Adrenal gland (tissue), 9 donors: ENCODE measurements at regions not wholly inside any gene's neighbourhood (a gene's known extent, or its start where the extent isn't known, plus 50 kb on each side); places are given as distances from the start of the nearest gene placed in this dataset.

Experiments
- DNase-seq, 7 donors: peaks; one replicate each; pipeline ENCODE4 v3.0.0-alpha.2; 2019 to 2020
- H3K27ac ChIP-seq, 5 donors: fragments of 200-600 bp; sonication (generic) in 4 of 5; 1 replicate in 3 of 5; 2 replicates in 2 of 5; pipeline versions ENCODE4 v1.5.1 to v1.8.0; 2016 to 2020; ENCODE audit warnings: mild to moderate bottlenecking in 1 of 5
- H3K27me3 ChIP-seq: fragments of 200-600 bp; 2 replicates; pipeline ENCODE4 v1.8.0; 2021
- H3K36me3 ChIP-seq, 2 donors: fragments of 200-600 bp; replicated peaks in 1 of 2; 1 replicate in 1 of 2; 2 replicates in 1 of 2; pipeline versions ENCODE4 v1.5.1 to v1.8.0; 2018 to 2022
- H3K4me1 ChIP-seq, 2 donors: fragments of 200-600 bp; replicated peaks in 1 of 2; 1 replicate in 1 of 2; 2 replicates in 1 of 2; pipeline versions ENCODE4 v1.5.1 to v1.8.0; 2018 to 2021
- H3K4me3 ChIP-seq, 4 donors: fragments of 200-600 bp; sonication (generic) in 3 of 4; one replicate each; pipeline ENCODE4 v1.5.1; 2016 to 2018
- H3K9me3 ChIP-seq, 3 donors: fragments of 200-600 bp; sonication (generic) in 1 of 3; replicated peaks in 1 of 3; 1 replicate in 2 of 3; 2 replicates in 1 of 3; pipeline versions ENCODE4 v1.5.1 to v1.8.0; 2016 to 2021
- POLR2A ChIP-seq, 2 donors: fragments of 450-650 bp; IDR thresholded peaks; one replicate each; pipeline ENCODE4 v1.6.1; 2017; ENCODE audit warnings: antibody characterized with exemption in 2 of 2, mild to moderate bottlenecking in 2 of 2, moderate library complexity in 1 of 2
- WGBS, 4 donors: extraction: QIAGEN DNeasy Blood & Tissue Kit in 2 of 4; methylation state at CpG; one replicate each; pipeline versions ENCODE4 v1.1.5 to v1.1.7; 2013 to 2017; 5-methylcytosine and 5-hydroxymethylcytosine counted together
- intact Hi-C, 2 donors: fragments of 100-400 bp; cut with DNase I; formaldehyde crosslinking; loops; one replicate each; pipeline versions ENCODE4 v1.14.1 to v1.15.0; 2022 to 2023
- TF ChIP-seq, protein P1 (sequence below), 6 experiments: fragments of 450-650 bp in 4 of 6; fragments of 200-600 bp in 2 of 6; sonication (generic) in 1 of 6; IDR thresholded peaks; 1 replicate in 5 of 6; 2 replicates in 1 of 6; pipeline versions ENCODE4 v1.5.1 to v1.8.0; 2016 to 2021; ENCODE audit warnings: antibody characterized with exemption in 6 of 6, mild to moderate bottlenecking in 2 of 6, moderate library complexity in 1 of 6
- donor health status: healthy with polysubstance abuse.
- donor health status: Bipolar disorder and iron deficiency.
- donor health status: DM: yes; HTN: yes; CAD: no.
- donor health status: DM: no; HTN: no; CAD: no.
- donor health status: DM: no; HTN: no; CAD: no.

DNA sequence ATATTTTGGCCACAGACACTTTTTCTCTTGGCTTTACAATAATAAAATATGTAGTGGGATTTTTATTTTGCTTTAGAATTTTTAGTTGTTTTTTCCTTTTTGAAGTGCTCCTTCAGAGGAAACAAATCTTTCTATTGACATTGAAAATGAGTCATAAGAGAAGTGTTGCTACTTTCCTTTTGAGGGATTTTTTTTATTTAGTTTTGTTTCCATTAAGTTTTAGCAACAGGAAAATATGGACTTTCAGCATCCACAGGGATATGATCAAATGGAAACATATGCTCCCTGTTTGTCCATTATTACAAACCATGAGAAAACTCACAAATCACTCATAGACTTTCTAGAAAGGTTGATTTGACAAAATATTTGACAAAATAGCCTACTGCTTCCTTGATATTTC is 65.3 kb upstream of the BMP2 start:
- H3K27ac ChIP-seq = no peak overlapping the region
- H3K27me3 ChIP-seq = no peaks in the 10 kb centered on the region
- H3K4me1 ChIP-seq = peaks cover 0 to 7% of the 10 kb centered on the region in 2 donors
- H3K9me3 ChIP-seq = no peaks in the 10 kb centered on the region
- H3K36me3 ChIP-seq = no peaks in the 10 kb centered on the region
- TF ChIP-seq, protein P1, sequence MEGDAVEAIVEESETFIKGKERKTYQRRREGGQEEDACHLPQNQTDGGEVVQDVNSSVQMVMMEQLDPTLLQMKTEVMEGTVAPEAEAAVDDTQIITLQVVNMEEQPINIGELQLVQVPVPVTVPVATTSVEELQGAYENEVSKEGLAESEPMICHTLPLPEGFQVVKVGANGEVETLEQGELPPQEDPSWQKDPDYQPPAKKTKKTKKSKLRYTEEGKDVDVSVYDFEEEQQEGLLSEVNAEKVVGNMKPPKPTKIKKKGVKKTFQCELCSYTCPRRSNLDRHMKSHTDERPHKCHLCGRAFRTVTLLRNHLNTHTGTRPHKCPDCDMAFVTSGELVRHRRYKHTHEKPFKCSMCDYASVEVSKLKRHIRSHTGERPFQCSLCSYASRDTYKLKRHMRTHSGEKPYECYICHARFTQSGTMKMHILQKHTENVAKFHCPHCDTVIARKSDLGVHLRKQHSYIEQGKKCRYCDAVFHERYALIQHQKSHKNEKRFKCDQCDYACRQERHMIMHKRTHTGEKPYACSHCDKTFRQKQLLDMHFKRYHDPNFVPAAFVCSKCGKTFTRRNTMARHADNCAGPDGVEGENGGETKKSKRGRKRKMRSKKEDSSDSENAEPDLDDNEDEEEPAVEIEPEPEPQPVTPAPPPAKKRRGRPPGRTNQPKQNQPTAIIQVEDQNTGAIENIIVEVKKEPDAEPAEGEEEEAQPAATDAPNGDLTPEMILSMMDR (IDR thresholded peaks at IDR 0.05) = no peak
- no peak for TF ChIP-seq POLR2A (IDR thresholded peaks at IDR 0.05)
- H3K4me3 ChIP-seq = no peak overlapping the region
- DNase-seq = no peak
- intact Hi-C loops = loop anchor here in 1 of 2 donors (10.0 kb wide), 1 partner anchor 57 kb away; no protein-coding TSS in a partner anchor

DNA sequence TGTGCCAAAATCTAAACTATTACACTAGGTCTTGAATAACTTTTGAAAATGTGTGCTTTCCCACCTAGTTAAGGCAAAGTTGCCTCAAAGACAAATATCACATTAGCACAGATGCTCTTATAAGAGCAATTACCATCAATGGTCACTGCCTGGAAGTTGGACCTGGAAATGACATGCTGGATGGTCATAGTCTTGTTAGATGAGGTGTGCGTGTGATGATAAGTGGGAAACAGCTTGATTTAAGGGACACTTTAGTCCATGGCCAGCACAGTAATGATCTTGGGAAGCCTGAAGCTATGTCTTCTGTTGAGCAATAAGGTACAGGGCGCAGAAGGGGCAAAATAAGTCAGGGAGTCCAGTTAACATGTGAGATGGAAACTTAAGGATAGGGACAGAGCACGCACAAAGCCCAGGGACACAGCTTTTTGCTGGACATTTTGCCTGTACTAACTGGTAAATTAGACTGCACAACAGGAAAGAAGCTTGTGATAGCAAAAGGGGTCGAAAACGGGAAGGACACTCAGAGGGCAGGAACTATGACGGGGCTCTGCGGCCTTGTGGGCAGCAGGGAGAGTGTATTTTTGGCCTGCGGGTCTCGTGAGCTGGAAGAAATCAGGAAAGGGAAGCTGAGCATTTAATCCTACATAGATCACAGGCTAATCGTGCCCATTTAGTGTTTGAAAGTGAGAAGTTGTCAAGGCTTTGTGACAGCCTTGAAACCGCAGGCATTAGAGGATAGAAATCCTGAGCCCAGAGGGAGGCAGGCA is 66.7 kb upstream of the BMP2 start:
- DNase-seq = peak; percentile 37 to 67 (median 51)
- Histone ChIP-seq H3K27me3 (no peaks in the 10 kb centered on the region), H3K4me1 (peaks cover 0 to 7% of the 10 kb centered on the region in 2 donors), H3K36me3 (no peaks in the 10 kb centered on the region), H3K9me3 (no peaks in the 10 kb centered on the region), H3K4me3 (no peak overlapping the region), H3K27ac (peak overlapping the region in 1 of 5 donors; percentile 60)
- WGBS, 4 donors = 53 to 66% (median 59%) methylated on average over 11 of the region's 11 CpGs
- TF ChIP-seq, protein P1 (IDR thresholded peaks at IDR 0.05) = no peak
- no peak for TF ChIP-seq POLR2A (IDR thresholded peaks at IDR 0.05)
- intact Hi-C loops = loop anchor here in 1 of 2 donors (10.0 kb wide), 1 partner anchor 56 kb away; no protein-coding TSS in a partner anchor

DNA sequence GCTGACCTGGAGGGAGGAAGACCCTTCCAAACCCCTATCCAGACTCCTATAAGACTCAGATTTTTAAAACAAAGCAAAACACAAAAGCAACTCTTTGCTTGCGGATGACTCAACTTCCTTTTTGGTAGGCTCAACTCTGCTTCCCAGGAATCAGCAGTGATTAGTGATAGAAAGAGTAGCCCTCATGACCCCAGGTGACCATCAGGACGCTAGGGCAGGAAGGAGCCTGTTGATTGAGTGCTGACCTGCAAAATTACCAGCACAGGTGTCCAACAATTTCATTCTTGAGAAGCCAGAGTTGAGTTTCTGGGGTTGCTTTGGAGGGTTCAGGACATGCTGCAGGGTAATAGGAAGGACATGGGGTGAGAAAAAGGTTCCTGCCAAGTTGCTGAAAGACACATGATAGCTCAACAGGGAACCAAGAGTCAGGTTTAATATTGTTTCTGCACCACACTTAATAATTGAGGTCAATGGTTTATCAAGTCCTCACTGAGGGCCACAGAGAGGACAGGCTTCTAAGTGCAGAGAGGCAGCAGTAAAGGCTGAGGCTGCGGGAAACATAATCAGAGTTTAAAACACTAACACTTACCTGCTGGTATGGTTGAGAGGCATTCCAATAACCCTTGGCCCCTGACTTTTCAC is 67.4 kb upstream of the BMP2 start:
- Histone ChIP-seq H3K27ac (peak overlapping the region in 1 of 5 donors; percentile 60), H3K4me3 (no peak overlapping the region)
- intact Hi-C loops = loop anchor here in 1 of 2 donors (10.0 kb wide), 1 partner anchor 55 kb away; no protein-coding TSS in a partner anchor

DNA sequence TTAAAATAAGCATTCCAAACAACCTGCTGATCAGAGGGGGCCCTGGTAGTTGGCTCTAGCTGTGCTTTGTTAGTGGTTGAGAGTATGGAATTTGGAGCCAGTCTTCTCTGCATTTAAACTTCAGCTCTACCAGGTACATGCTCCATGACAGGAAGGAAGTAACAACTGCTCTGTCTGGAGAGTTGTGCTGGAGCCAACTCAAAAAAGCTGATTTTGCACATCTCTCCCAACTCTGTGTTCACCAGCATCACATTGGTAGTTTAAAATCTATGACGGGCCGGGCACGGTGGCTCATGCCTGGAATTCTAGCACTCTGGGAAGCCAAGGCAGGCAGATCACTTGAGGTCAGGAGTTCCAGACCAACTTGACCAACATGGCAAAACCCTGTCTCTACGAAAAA is 68.8 kb upstream of the BMP2 start:
- no peak for TF ChIP-seq POLR2A (IDR thresholded peaks at IDR 0.05)
- TF ChIP-seq, protein P1 (IDR thresholded peaks at IDR 0.05) = no peak
- no peaks in the 10 kb centered on the region for H3K9me3 ChIP-seq
- no peak overlapping the region for H3K4me3 ChIP-seq
- H3K27me3 ChIP-seq = no peaks in the 10 kb centered on the region
- no peaks in the 10 kb centered on the region for H3K36me3 ChIP-seq
- peaks cover 0 to 7% of the 10 kb centered on the region in 2 donors for H3K4me1 ChIP-seq
- WGBS, 4 donors = 75 to 86% (median 81%) methylated on average over 4 of the region's 4 CpGs
- DNase-seq = no peak
- no peak overlapping the region for H3K27ac ChIP-seq
- intact Hi-C loops = no loop called here

More for the DNA sequence above, 67.4 kb upstream of the BMP2 start:
- H3K9me3 ChIP-seq = no peaks in the 10 kb centered on the region
- WGBS, 4 donors = 51 to 76% (median 53%) methylated on average over 3 of the region's 3 CpGs
- no peak for TF ChIP-seq POLR2A (IDR thresholded peaks at IDR 0.05)
- TF ChIP-seq, protein P1 (IDR thresholded peaks at IDR 0.05) = no peak
- H3K27me3 ChIP-seq = no peaks in the 10 kb centered on the region
- peaks cover 0 to 7% of the 10 kb centered on the region in 2 donors for H3K4me1 ChIP-seq
- H3K36me3 ChIP-seq = no peaks in the 10 kb centered on the region
- no peak for DNase-seq
